ENCODE measurements at regions not wholly inside any gene's neighbourhood (a gene's known extent, or its start where the extent isn't known, plus 50 kb on each side); places are given as distances from the start of the nearest gene placed in this dataset.

DNA sequence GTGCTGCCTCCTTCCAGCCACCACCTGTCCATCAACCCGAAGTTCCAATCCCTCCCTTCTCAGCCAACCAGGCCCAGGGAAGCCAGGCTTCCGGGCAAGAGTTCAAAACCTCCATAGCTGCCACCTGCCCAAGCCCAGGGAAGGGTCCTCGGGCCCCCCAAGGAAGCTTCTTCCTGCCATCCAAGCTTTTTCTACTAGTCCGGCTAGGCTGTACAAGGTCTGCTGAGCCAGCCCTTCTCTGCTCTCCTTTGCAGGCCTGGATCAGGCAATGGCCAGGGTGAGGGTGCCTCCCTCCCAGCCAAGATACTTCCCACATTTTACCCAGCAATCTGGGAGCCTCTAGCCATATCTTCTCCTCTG, 96.2 kb downstream of the PJA1 start:
- Histone ChIP-seq H3K4me1 (ENCODE audit: control insufficient read depth in 4 of 4, insufficient read depth in 4 of 4, low read length in 3 of 4) (no peaks in the 10 kb centered on the region), H3K27ac (ENCODE audit: low read depth in 1 of 2, low read length in 2 of 2) (no peak overlapping the region), H3K9me3 (ENCODE audit: control insufficient read depth in 4 of 4, low read length in 3 of 4) (peaks cover 0 to 2% (median 0%) of the 10 kb centered on the region in 4 donors), H3K27me3 (ENCODE audit: control insufficient read depth in 4 of 4, insufficient read depth in 4 of 4, low read length in 3 of 4) (no peaks in the 10 kb centered on the region), H3K4me3 (ENCODE audit: low read depth in 1 of 3, low read length in 3 of 3) (no peak overlapping the region), H3K9ac (ENCODE audit: low read depth in 1 of 2, low read length in 2 of 2) (no peak overlapping the region), H3K36me3 (ENCODE audit: control insufficient read depth in 4 of 4, insufficient read depth in 3 of 4, low read depth in 1 of 4, low read length in 3 of 4) (no peaks in the 10 kb centered on the region)
- WGBS, result 91% methylated on average over 4 of the region's 4 CpGs
- no peak for DNase-seq (ENCODE audit: low spot score)
- no peak for TF ChIP-seq YY1 (IDR thresholded peaks at IDR 0.05)

DNA sequence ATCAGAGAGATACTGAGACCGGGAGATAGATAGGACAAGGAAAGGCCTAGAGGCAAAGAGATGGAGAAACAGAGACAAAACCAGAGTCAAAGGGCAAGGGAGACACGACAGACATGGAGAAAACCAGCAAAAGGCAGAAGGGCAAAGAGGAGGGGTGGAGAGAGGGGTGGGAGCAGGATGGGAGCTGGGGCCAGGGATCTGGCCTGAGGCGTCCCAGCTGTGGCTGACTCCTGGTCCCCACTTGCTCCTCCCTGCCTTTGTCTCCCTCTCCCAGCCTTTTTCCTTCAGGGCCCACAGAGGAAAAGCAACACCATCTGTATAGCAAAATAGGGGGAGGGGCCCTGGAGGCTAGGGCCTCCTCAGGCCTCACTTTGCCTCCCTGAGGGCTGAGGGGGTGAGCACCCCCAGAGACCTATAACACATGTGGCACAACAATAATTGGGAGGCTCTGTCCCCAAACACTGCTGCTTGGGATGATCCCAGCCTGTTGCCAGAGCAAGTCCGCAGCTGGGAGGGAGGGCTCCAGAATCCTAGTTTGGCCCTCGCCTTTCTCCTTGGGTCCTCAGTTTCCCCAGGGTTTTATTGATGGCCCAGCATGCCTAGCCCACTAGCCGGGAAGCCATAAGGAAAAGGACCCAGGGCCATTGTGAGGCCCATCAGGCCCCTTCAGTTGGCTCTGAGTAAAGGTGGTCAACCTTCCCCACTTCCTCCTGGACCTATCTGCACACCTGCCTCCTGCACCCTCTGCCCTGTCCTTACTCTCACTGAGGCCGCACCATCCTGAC, 96.8 kb downstream of the PJA1 start:
- TF ChIP-seq JUND (IDR thresholded peaks at IDR 0.05) (no peak), NR2F2 (IDR thresholded peaks at IDR 0.05) (no peak), RAD21 (IDR thresholded peaks at IDR 0.05) (no peak), SP1 (IDR thresholded peaks at IDR 0.05) (no peak), HNF4G (IDR thresholded peaks at IDR 0.05) (no peak)
- Histone ChIP-seq H3K9ac (ENCODE audit: low read depth in 1 of 2, low read length in 2 of 2) (no peak overlapping the region), H3K36me3 (ENCODE audit: control insufficient read depth in 4 of 4, insufficient read depth in 3 of 4, low read depth in 1 of 4, low read length in 3 of 4) (no peaks in the 10 kb centered on the region), H3K4me3 (ENCODE audit: low read depth in 1 of 3, low read length in 3 of 3) (no peak overlapping the region), H3K27me3 (ENCODE audit: control insufficient read depth in 4 of 4, insufficient read depth in 4 of 4, low read length in 3 of 4) (no peaks in the 10 kb centered on the region), H3K9me3 (ENCODE audit: control insufficient read depth in 4 of 4, low read length in 3 of 4) (peaks cover 0 to 2% (median 0%) of the 10 kb centered on the region in 4 donors), H3K4me1 (ENCODE audit: control insufficient read depth in 4 of 4, insufficient read depth in 4 of 4, low read length in 3 of 4) (no peaks in the 10 kb centered on the region), H3K27ac (ENCODE audit: low read depth in 1 of 2, low read length in 2 of 2) (no peak overlapping the region)
- no peak for DNase-seq (ENCODE audit: low spot score)
- WGBS, result 90% methylated on average over 7 of the region's 7 CpGs

DNA sequence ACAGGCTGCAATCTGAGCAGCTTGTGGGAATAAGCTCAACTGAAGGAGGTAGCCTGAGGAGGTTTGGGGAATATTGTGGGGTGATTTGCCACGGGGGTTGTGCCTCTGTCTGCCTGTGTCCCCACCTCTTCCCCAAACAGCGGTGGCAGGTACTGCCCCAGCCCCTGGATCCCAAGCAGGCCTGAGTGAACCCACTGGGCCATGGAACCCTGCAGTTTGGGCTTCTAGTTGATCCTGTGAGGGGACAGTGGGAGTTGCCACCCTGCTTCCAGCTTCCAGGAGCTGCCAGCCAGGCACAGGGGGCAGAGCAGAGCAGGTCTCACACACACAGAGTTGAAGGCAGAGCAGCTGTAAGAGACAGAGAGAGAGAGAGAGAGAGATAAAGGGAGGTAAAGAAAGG, 97.4 kb downstream of the PJA1 start:
- Histone ChIP-seq H3K9me3 (ENCODE audit: control insufficient read depth in 4 of 4, low read length in 3 of 4) (peaks cover 0 to 2% (median 0%) of the 10 kb centered on the region in 4 donors), H3K36me3 (ENCODE audit: control insufficient read depth in 4 of 4, insufficient read depth in 3 of 4, low read depth in 1 of 4, low read length in 3 of 4) (no peaks in the 10 kb centered on the region), H3K4me3 (ENCODE audit: low read depth in 1 of 3, low read length in 3 of 3) (no peak overlapping the region), H3K9ac (ENCODE audit: low read depth in 1 of 2, low read length in 2 of 2) (no peak overlapping the region), H3K4me1 (ENCODE audit: control insufficient read depth in 4 of 4, insufficient read depth in 4 of 4, low read length in 3 of 4) (no peaks in the 10 kb centered on the region), H3K27me3 (ENCODE audit: control insufficient read depth in 4 of 4, insufficient read depth in 4 of 4, low read length in 3 of 4) (no peaks in the 10 kb centered on the region), H3K27ac (ENCODE audit: low read depth in 1 of 2, low read length in 2 of 2) (no peak overlapping the region)
- 91% methylated on average over 2 of the region's 2 CpGs for WGBS
- TF ChIP-seq FOXA1 (IDR thresholded peaks at IDR 0.05) (no peak), HNF4A (conservative IDR thresholded peaks at IDR 0.05) (no peak), EGR1 (IDR thresholded peaks at IDR 0.05; ENCODE audit: low read depth in 2 of 2) (no peak), FOXA2 (IDR thresholded peaks at IDR 0.05) (no peak), HNF4G (IDR thresholded peaks at IDR 0.05) (no peak), RAD21 (IDR thresholded peaks at IDR 0.05) (no peak), YY1 (IDR thresholded peaks at IDR 0.05) (no peak), JUND (IDR thresholded peaks at IDR 0.05) (no peak), RXRA (IDR thresholded peaks at IDR 0.05) (no peak), SP1 (IDR thresholded peaks at IDR 0.05) (no peak), NR2F2 (IDR thresholded peaks at IDR 0.05) (no peak), TAF1 (conservative IDR thresholded peaks at IDR 0.05) (no peak)
- TF ChIP-seq, protein P1, sequence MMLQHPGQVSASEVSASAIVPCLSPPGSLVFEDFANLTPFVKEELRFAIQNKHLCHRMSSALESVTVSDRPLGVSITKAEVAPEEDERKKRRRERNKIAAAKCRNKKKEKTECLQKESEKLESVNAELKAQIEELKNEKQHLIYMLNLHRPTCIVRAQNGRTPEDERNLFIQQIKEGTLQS (IDR thresholded peaks at IDR 0.05), result no peak
- TF ChIP-seq, protein P2, sequence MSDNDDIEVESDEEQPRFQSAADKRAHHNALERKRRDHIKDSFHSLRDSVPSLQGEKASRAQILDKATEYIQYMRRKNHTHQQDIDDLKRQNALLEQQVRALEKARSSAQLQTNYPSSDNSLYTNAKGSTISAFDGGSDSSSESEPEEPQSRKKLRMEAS (IDR thresholded peaks at IDR 0.05), result no peak
- TF ChIP-seq, protein P3, sequence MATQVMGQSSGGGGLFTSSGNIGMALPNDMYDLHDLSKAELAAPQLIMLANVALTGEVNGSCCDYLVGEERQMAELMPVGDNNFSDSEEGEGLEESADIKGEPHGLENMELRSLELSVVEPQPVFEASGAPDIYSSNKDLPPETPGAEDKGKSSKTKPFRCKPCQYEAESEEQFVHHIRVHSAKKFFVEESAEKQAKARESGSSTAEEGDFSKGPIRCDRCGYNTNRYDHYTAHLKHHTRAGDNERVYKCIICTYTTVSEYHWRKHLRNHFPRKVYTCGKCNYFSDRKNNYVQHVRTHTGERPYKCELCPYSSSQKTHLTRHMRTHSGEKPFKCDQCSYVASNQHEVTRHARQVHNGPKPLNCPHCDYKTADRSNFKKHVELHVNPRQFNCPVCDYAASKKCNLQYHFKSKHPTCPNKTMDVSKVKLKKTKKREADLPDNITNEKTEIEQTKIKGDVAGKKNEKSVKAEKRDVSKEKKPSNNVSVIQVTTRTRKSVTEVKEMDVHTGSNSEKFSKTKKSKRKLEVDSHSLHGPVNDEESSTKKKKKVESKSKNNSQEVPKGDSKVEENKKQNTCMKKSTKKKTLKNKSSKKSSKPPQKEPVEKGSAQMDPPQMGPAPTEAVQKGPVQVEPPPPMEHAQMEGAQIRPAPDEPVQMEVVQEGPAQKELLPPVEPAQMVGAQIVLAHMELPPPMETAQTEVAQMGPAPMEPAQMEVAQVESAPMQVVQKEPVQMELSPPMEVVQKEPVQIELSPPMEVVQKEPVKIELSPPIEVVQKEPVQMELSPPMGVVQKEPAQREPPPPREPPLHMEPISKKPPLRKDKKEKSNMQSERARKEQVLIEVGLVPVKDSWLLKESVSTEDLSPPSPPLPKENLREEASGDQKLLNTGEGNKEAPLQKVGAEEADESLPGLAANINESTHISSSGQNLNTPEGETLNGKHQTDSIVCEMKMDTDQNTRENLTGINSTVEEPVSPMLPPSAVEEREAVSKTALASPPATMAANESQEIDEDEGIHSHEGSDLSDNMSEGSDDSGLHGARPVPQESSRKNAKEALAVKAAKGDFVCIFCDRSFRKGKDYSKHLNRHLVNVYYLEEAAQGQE (IDR thresholded peaks at IDR 0.05), result no peak
- TF ChIP-seq, protein P4, sequence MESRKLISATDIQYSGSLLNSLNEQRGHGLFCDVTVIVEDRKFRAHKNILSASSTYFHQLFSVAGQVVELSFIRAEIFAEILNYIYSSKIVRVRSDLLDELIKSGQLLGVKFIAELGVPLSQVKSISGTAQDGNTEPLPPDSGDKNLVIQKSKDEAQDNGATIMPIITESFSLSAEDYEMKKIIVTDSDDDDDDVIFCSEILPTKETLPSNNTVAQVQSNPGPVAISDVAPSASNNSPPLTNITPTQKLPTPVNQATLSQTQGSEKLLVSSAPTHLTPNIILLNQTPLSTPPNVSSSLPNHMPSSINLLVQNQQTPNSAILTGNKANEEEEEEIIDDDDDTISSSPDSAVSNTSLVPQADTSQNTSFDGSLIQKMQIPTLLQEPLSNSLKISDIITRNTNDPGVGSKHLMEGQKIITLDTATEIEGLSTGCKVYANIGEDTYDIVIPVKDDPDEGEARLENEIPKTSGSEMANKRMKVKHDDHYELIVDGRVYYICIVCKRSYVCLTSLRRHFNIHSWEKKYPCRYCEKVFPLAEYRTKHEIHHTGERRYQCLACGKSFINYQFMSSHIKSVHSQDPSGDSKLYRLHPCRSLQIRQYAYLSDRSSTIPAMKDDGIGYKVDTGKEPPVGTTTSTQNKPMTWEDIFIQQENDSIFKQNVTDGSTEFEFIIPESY (IDR thresholded peaks at IDR 0.05), result no peak
- TF ChIP-seq, protein P5, sequence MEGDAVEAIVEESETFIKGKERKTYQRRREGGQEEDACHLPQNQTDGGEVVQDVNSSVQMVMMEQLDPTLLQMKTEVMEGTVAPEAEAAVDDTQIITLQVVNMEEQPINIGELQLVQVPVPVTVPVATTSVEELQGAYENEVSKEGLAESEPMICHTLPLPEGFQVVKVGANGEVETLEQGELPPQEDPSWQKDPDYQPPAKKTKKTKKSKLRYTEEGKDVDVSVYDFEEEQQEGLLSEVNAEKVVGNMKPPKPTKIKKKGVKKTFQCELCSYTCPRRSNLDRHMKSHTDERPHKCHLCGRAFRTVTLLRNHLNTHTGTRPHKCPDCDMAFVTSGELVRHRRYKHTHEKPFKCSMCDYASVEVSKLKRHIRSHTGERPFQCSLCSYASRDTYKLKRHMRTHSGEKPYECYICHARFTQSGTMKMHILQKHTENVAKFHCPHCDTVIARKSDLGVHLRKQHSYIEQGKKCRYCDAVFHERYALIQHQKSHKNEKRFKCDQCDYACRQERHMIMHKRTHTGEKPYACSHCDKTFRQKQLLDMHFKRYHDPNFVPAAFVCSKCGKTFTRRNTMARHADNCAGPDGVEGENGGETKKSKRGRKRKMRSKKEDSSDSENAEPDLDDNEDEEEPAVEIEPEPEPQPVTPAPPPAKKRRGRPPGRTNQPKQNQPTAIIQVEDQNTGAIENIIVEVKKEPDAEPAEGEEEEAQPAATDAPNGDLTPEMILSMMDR (IDR thresholded peaks at IDR 0.05; ENCODE audit: low read depth, low read length, missing input control), result no peak
- no peak for DNase-seq (ENCODE audit: low spot score)

All from liver (tissue), 8 donors.